ENCODE measurements at regions not wholly inside any gene's neighbourhood (a gene's known extent, or its start where the extent isn't known, plus 50 kb on each side); places are given as distances from the start of the nearest gene placed in this dataset.

DNA sequence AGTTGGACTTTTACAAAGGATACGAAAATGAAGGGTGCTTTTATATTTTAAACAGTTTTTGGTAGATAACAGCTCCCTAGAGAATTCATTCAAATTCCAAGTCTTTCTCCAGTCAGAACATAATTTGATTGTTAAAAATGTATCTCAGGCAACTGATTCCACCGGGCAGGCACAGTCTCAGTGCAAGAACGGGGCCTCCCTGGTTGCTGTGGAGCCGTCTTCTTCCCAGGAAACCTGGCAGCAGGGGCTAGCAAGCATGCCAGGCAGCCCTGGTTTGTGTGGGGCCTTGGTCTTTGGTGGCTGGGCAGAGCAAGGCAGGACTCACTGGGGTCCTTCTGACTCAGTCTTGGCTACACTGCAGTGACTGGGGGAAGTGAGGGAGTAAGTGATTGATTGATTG, 143.5 kb downstream of the NXNL2 start:
- TF ChIP-seq, protein P1, sequence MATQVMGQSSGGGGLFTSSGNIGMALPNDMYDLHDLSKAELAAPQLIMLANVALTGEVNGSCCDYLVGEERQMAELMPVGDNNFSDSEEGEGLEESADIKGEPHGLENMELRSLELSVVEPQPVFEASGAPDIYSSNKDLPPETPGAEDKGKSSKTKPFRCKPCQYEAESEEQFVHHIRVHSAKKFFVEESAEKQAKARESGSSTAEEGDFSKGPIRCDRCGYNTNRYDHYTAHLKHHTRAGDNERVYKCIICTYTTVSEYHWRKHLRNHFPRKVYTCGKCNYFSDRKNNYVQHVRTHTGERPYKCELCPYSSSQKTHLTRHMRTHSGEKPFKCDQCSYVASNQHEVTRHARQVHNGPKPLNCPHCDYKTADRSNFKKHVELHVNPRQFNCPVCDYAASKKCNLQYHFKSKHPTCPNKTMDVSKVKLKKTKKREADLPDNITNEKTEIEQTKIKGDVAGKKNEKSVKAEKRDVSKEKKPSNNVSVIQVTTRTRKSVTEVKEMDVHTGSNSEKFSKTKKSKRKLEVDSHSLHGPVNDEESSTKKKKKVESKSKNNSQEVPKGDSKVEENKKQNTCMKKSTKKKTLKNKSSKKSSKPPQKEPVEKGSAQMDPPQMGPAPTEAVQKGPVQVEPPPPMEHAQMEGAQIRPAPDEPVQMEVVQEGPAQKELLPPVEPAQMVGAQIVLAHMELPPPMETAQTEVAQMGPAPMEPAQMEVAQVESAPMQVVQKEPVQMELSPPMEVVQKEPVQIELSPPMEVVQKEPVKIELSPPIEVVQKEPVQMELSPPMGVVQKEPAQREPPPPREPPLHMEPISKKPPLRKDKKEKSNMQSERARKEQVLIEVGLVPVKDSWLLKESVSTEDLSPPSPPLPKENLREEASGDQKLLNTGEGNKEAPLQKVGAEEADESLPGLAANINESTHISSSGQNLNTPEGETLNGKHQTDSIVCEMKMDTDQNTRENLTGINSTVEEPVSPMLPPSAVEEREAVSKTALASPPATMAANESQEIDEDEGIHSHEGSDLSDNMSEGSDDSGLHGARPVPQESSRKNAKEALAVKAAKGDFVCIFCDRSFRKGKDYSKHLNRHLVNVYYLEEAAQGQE (IDR thresholded peaks at IDR 0.05) = no peak
- TF ChIP-seq, protein P2, sequence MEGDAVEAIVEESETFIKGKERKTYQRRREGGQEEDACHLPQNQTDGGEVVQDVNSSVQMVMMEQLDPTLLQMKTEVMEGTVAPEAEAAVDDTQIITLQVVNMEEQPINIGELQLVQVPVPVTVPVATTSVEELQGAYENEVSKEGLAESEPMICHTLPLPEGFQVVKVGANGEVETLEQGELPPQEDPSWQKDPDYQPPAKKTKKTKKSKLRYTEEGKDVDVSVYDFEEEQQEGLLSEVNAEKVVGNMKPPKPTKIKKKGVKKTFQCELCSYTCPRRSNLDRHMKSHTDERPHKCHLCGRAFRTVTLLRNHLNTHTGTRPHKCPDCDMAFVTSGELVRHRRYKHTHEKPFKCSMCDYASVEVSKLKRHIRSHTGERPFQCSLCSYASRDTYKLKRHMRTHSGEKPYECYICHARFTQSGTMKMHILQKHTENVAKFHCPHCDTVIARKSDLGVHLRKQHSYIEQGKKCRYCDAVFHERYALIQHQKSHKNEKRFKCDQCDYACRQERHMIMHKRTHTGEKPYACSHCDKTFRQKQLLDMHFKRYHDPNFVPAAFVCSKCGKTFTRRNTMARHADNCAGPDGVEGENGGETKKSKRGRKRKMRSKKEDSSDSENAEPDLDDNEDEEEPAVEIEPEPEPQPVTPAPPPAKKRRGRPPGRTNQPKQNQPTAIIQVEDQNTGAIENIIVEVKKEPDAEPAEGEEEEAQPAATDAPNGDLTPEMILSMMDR (IDR thresholded peaks at IDR 0.05) = no peak
- no peak for TF ChIP-seq CEBPB (IDR thresholded peaks at IDR 0.05)
